DND-41 (cell line): ENCODE measurements at regions not wholly inside any gene's neighbourhood (a gene's known extent, or its start where the extent isn't known, plus 50 kb on each side); places are given as distances from the start of the nearest gene placed in this dataset.

Experiments
- CTCF ChIP-seq: IDR thresholded peaks from 2 replicates; pipeline ENCODE4 v1.5.1; 2012; ENCODE audit warnings: borderline replicate concordance, low read length, moderate library complexity, mild to moderate bottlenecking; ENCODE audit not compliant: poor library complexity, severe bottlenecking; ENCODE audit errors: extremely low read depth
- EZH2 ChIP-seq: IDR thresholded peaks from 3 replicates; pipeline ENCODE4 v1.6.1; 2012; ENCODE audit warnings: borderline replicate concordance, low read depth, mild to moderate bottlenecking, moderate library complexity, low read length, inconsistent platforms; ENCODE audit not compliant: severe bottlenecking

GRCh38 chr1:25042331-25043227 is 112.5 kb upstream of the RUNX3 start:
- TF ChIP-seq CTCF (no peak), EZH2 (no peak)
